ENCODE measurements at regions not wholly inside any gene's neighbourhood (a gene's known extent, or its start where the extent isn't known, plus 50 kb on each side); places are given as distances from the start of the nearest gene placed in this dataset.
"Not testable (repeated sequence)": the region's sequence is repeated elsewhere in the genome, so short reads cannot be mapped to it uniquely, and the experiment has no call there.

GRCh38 chr3:178088963-178089362, 447.3 kb upstream of the KCNMB2 start:
- no peak for DNase-seq

- no peak for DNase-seq
Measured at GRCh38 chr3:178090899-178091298, 445.3 kb upstream of the KCNMB2 start.

- no peak for DNase-seq
Measured at GRCh38 chr3:178095522-178095921, 440.7 kb upstream of the KCNMB2 start.

- no peak for DNase-seq
Measured at GRCh38 chr3:178096955-178097354, 439.3 kb upstream of the KCNMB2 start.

- DNase-seq = peak; percentile 35
Measured at GRCh38 chr3:178097576-178097975, 438.7 kb upstream of the KCNMB2 start.

- no peak for DNase-seq
Measured at GRCh38 chr3:178099274-178099673, 437.0 kb upstream of the KCNMB2 start.

- no peak for DNase-seq
Measured at GRCh38 chr3:178099862-178100261, 436.4 kb upstream of the KCNMB2 start.

- no peak for DNase-seq
Measured at GRCh38 chr3:178100908-178101307, 435.3 kb upstream of the KCNMB2 start.

GRCh38 chr3:178103140-178103539, 433.1 kb upstream of the KCNMB2 start:
- DNase-seq = no peak

- no peak for DNase-seq
Measured at GRCh38 chr3:178107804-178108203, 428.4 kb upstream of the KCNMB2 start.

- DNase-seq = no peak
Measured at GRCh38 chr3:178109691-178110090, 426.5 kb upstream of the KCNMB2 start.

- peak; percentile 3 for DNase-seq
Measured at GRCh38 chr3:178112134-178112533, 424.1 kb upstream of the KCNMB2 start.

- not testable (repeated sequence) for DNase-seq
Measured at GRCh38 chr3:178112552-178112951, 423.7 kb upstream of the KCNMB2 start.

GRCh38 chr3:178117641-178118040, 418.6 kb upstream of the KCNMB2 start:
- DNase-seq = no peak

- not testable (repeated sequence) for DNase-seq
Measured at GRCh38 chr3:178119608-178120295, 416.5 kb upstream of the KCNMB2 start.

- no peak for DNase-seq
Measured at GRCh38 chr3:178120367-178120766, 415.9 kb upstream of the KCNMB2 start.

- DNase-seq = no peak
Measured at GRCh38 chr3:178126686-178127085, 409.6 kb upstream of the KCNMB2 start.

GRCh38 chr3:178127221-178127620, 409.0 kb upstream of the KCNMB2 start:
- no peak for DNase-seq

GRCh38 chr3:178129109-178129508, 407.1 kb upstream of the KCNMB2 start:
- no peak for DNase-seq

- no peak for DNase-seq
Measured at GRCh38 chr3:178131801-178132200, 404.4 kb upstream of the KCNMB2 start.

GRCh38 chr3:178137206-178137605, 399.0 kb upstream of the KCNMB2 start:
- DNase-seq = no peak

- DNase-seq = no peak
Measured at GRCh38 chr3:178137831-178138230, 398.4 kb upstream of the KCNMB2 start.

GRCh38 chr3:178139116-178139515, 397.1 kb upstream of the KCNMB2 start:
- no peak for DNase-seq

GRCh38 chr3:178140531-178141304, 395.5 kb upstream of the KCNMB2 start:
- no peak for DNase-seq

GRCh38 chr3:178141305-178141684, 394.9 kb upstream of the KCNMB2 start:
- not testable (repeated sequence) for DNase-seq
